Thymus (tissue), 11 donors: ENCODE measurements at regions not wholly inside any gene's neighbourhood (a gene's known extent, or its start where the extent isn't known, plus 50 kb on each side); places are given as distances from the start of the nearest gene placed in this dataset.

ENCODE experiments used
- DNase-seq, 9 donors: peaks; one replicate each; pipeline ENCODE4 v3.0.0-alpha.2; 2013; ENCODE audit warnings: low spot score in 9 of 9, low read depth in 6 of 9, missing footprints in 1 of 9
- H3K27ac ChIP-seq, 2 donors: one replicate each; pipeline ENCODE4 v1.5.1; 2013; ENCODE audit warnings: control low read depth in 1 of 2, low read depth in 1 of 2, low read length in 1 of 2, mild to moderate bottlenecking in 1 of 2, moderate library complexity in 1 of 2
- H3K27me3 ChIP-seq, 2 donors: one replicate each; pipeline ENCODE4 v1.5.1; 2013; ENCODE audit warnings: low read length in 1 of 2; ENCODE audit not compliant: control insufficient read depth in 2 of 2, insufficient read depth in 1 of 2
- H3K36me3 ChIP-seq, 2 donors: one replicate each; pipeline ENCODE4 v1.5.1; 2013; ENCODE audit warnings: low read length in 1 of 2, mild to moderate bottlenecking in 1 of 2, moderate library complexity in 1 of 2; ENCODE audit not compliant: control insufficient read depth in 2 of 2, insufficient read depth in 2 of 2
- H3K4me1 ChIP-seq, 2 donors: one replicate each; pipeline ENCODE4 v1.5.1; 2013; ENCODE audit warnings: low read length in 2 of 2; ENCODE audit not compliant: control insufficient read depth in 2 of 2, insufficient read depth in 2 of 2
- H3K4me3 ChIP-seq, 2 donors: one replicate each; pipeline ENCODE4 v1.5.1; 2013; ENCODE audit warnings: low read length in 2 of 2, control low read depth in 1 of 2, mild to moderate bottlenecking in 1 of 2
- H3K9me3 ChIP-seq, 2 donors: one replicate each; pipeline ENCODE4 v1.5.1; 2013; ENCODE audit warnings: low read length in 1 of 2, mild to moderate bottlenecking in 1 of 2; ENCODE audit not compliant: control insufficient read depth in 2 of 2, insufficient read depth in 1 of 2
- WGBS: extraction: QIAGEN DNeasy Blood & Tissue Kit; methylation state at CpG from one replicate; pipeline ENCODE4 v1.1.7; 2013; 5-methylcytosine and 5-hydroxymethylcytosine counted together
- donor health status: healthy.

- Histone ChIP-seq H3K4me3 (no peak overlapping the region), H3K9me3 (no peaks in the 10 kb centered on the region), H3K36me3 (no peaks in the 10 kb centered on the region), H3K4me1 (no peaks in the 10 kb centered on the region), H3K27ac (no peak overlapping the region), H3K27me3 (peaks cover 0 to 2% of the 10 kb centered on the region in 2 donors)
- 16% methylated on average over 21 of the region's 21 CpGs for WGBS
- DNase-seq: peak in 8 of 9 donors; percentile 29 to 73 (median 48)
Measured at GRCh38 chr13:26929971-26930730, 169.6 kb upstream of the GPR12 start.

GRCh38 chr13:26927511-26927910 lies 166.9 kb upstream of the GPR12 start:
- H3K27ac ChIP-seq: no peak overlapping the region
- H3K4me1 ChIP-seq: no peaks in the 10 kb centered on the region

GRCh38 chr13:26926371-26926770 lies 165.8 kb upstream of the GPR12 start:
- no peak for DNase-seq
- no peaks in the 10 kb centered on the region for H3K9me3 ChIP-seq
- H3K36me3 ChIP-seq: no peaks in the 10 kb centered on the region
- H3K27ac ChIP-seq: no peak overlapping the region
- H3K27me3 ChIP-seq: peaks cover 0 to 4% of the 10 kb centered on the region in 2 donors
- H3K4me1 ChIP-seq: no peaks in the 10 kb centered on the region
- 93% methylated on average over 7 of the region's 7 CpGs for WGBS
- H3K4me3 ChIP-seq: no peak overlapping the region

More at GRCh38 chr13:26927511-26927910, 166.9 kb upstream of the GPR12 start:
- Histone ChIP-seq H3K27me3 (peaks cover 0 to 2% of the 10 kb centered on the region in 2 donors), H3K9me3 (no peaks in the 10 kb centered on the region), H3K36me3 (no peaks in the 10 kb centered on the region), H3K4me3 (no peak overlapping the region)
- DNase-seq: no peak
- WGBS: 86% methylated on average over 11 of the region's 11 CpGs

GRCh38 chr13:26923824-26924605 lies 163.4 kb upstream of the GPR12 start:
- no peaks in the 10 kb centered on the region for H3K36me3 ChIP-seq
- no peaks in the 10 kb centered on the region for H3K4me1 ChIP-seq
- H3K27me3 ChIP-seq: peaks cover 0 to 4% of the 10 kb centered on the region in 2 donors
- no peak overlapping the region for H3K27ac ChIP-seq
- H3K9me3 ChIP-seq: no peaks in the 10 kb centered on the region
- 51% methylated on average over 7 of the region's 7 CpGs for WGBS
- DNase-seq: no peak
- H3K4me3 ChIP-seq: no peak overlapping the region

GRCh38 chr13:26921918-26922317 lies 161.3 kb upstream of the GPR12 start:
- WGBS: 75% methylated on average over 7 of the region's 7 CpGs
- H3K27me3 ChIP-seq: peaks cover 0 to 2% of the 10 kb centered on the region in 2 donors
- no peak overlapping the region for H3K4me3 ChIP-seq
- H3K27ac ChIP-seq: no peak overlapping the region
- no peaks in the 10 kb centered on the region for H3K36me3 ChIP-seq
- no peak for DNase-seq
- H3K4me1 ChIP-seq: no peaks in the 10 kb centered on the region
- no peaks in the 10 kb centered on the region for H3K9me3 ChIP-seq

GRCh38 chr13:26920614-26921355 lies 160.2 kb upstream of the GPR12 start:
- 94% methylated on average over 14 of the region's 14 CpGs for WGBS
- Histone ChIP-seq H3K27ac (no peak overlapping the region), H3K4me1 (no peaks in the 10 kb centered on the region), H3K9me3 (no peaks in the 10 kb centered on the region), H3K27me3 (peaks cover 0 to 2% of the 10 kb centered on the region in 2 donors), H3K36me3 (no peaks in the 10 kb centered on the region), H3K4me3 (no peak overlapping the region)
- no peak for DNase-seq

GRCh38 chr13:26919732-26920131 lies 159.1 kb upstream of the GPR12 start:
- no peaks in the 10 kb centered on the region for H3K9me3 ChIP-seq
- WGBS: 93% methylated on average over 2 of the region's 2 CpGs
- H3K36me3 ChIP-seq: no peaks in the 10 kb centered on the region
- H3K27ac ChIP-seq: no peak overlapping the region
- H3K4me3 ChIP-seq: no peak overlapping the region
- H3K4me1 ChIP-seq: peaks cover 0 to 3% of the 10 kb centered on the region in 2 donors
- H3K27me3 ChIP-seq: peaks cover 0 to 2% of the 10 kb centered on the region in 2 donors
- DNase-seq: no peak

GRCh38 chr13:26919311-26919710 lies 158.7 kb upstream of the GPR12 start:
- WGBS: 87% methylated on average over 7 of the region's 7 CpGs
- peaks cover 0 to 6% of the 10 kb centered on the region in 2 donors for H3K4me1 ChIP-seq
- DNase-seq: no peak
- no peak overlapping the region for H3K4me3 ChIP-seq
- no peak overlapping the region for H3K27ac ChIP-seq
- H3K9me3 ChIP-seq: no peaks in the 10 kb centered on the region
- H3K36me3 ChIP-seq: no peaks in the 10 kb centered on the region
- H3K27me3 ChIP-seq: peaks cover 0 to 2% of the 10 kb centered on the region in 2 donors

- no peaks in the 10 kb centered on the region for H3K36me3 ChIP-seq
- WGBS: 10% methylated on average over 7 of the region's 7 CpGs
- no peaks in the 10 kb centered on the region for H3K27me3 ChIP-seq
- H3K4me3 ChIP-seq: no peak overlapping the region
- DNase-seq: peak in 1 of 9 donors; percentile 4
- H3K4me1 ChIP-seq: peaks cover 0 to 6% of the 10 kb centered on the region in 2 donors
- no peak overlapping the region for H3K27ac ChIP-seq
- no peaks in the 10 kb centered on the region for H3K9me3 ChIP-seq
Measured at GRCh38 chr13:26914624-26915023, 154.0 kb upstream of the GPR12 start.
